SK-N-SH treated with all-trans-retinoic acid at 6 μM for 48 hours (cell line): ENCODE measurements at regions not wholly inside any gene's neighbourhood (a gene's known extent, or its start where the extent isn't known, plus 50 kb on each side); places are given as distances from the start of the nearest gene placed in this dataset.

Source experiments
- SNAI2 ChIP-seq: fragments of 250-450 bp; sonication (Bioruptor Pico); IDR thresholded peaks from 2 replicates; pipeline ENCODE4 v1.5.0; 2020; ENCODE audit warnings: mild to moderate bottlenecking, moderate library complexity
- TF ChIP-seq, protein P1 (sequence below): fragments of 250-450 bp; sonication (Bioruptor Pico); IDR thresholded peaks from 2 replicates; pipeline ENCODE4 v1.8.0; 2021; ENCODE audit warnings: low read depth, mild to moderate bottlenecking, moderate library complexity, borderline replicate concordance

DNA sequence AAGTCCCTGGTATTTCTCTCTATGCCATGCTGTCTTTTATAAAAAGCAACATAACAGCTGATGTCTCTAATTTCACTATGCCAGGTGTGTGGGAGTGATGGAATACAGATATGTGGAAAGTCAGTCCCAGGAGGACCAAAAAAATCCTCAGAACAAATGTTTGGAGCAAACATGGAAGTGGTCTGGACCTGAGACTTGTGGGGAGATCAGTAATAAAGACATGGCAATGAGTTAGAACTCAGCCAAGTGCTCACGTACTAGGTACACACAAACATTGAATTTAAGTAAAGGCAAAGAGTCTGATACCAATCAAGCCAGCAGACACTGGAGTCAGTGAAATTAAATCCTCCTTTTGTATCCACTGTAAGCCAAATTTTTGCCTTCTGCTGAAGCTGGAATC, 223.6 kb downstream of the ALG10B start:
- TF ChIP-seq, protein P1, sequence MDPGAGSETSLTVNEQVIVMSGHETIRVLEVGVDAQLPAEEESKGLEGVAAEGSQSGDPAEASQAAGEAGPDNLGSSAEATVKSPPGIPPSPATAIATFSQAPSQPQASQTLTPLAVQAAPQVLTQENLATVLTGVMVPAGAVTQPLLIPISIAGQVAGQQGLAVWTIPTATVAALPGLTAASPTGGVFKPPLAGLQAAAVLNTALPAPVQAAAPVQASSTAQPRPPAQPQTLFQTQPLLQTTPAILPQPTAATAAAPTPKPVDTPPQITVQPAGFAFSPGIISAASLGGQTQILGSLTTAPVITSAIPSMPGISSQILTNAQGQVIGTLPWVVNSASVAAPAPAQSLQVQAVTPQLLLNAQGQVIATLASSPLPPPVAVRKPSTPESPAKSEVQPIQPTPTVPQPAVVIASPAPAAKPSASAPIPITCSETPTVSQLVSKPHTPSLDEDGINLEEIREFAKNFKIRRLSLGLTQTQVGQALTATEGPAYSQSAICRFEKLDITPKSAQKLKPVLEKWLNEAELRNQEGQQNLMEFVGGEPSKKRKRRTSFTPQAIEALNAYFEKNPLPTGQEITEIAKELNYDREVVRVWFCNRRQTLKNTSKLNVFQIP (CRISPR knock-in tag): no peak
- TF ChIP-seq SNAI2 (CRISPR knock-in tag): no peak
